GM12891 (cell line): ENCODE measurements at regions not wholly inside any gene's neighbourhood (a gene's known extent, or its start where the extent isn't known, plus 50 kb on each side); places are given as distances from the start of the nearest gene placed in this dataset.

Experiments used
- DNase-seq: peaks from one replicate; pipeline ENCODE4 v3.0.0; 2011; ENCODE audit warnings: low spot score; ENCODE audit not compliant: insufficient read length
- FAIRE-seq: peaks from 2 replicates; lab custom pipeline; 2011; peaks lifted over from hg19 to GRCh38; lab: Jason Lieb, UNC
- PAX5 ChIP-seq: IDR thresholded peaks from 2 replicates; pipeline ENCODE4 v1.6.1; 2011; ENCODE audit warnings: low read length, moderate library complexity, mild to moderate bottlenecking; ENCODE audit not compliant: insufficient read depth, severe bottlenecking
- POLR2A ChIP-seq: IDR thresholded peaks from 2 replicates; pipeline ENCODE4 v1.6.1; 2011; ENCODE audit warnings: low read depth, low read length, control low read depth
- POLR2AphosphoS5 ChIP-seq: IDR thresholded peaks from 2 replicates; pipeline ENCODE4 v1.6.1; 2011; ENCODE audit warnings: low read depth, low read length, control low read depth
- POU2F2 ChIP-seq: IDR thresholded peaks from 2 replicates; pipeline ENCODE4 v1.6.1; 2011; ENCODE audit warnings: low read depth, mild to moderate bottlenecking, control low read depth, low read length, moderate library complexity
- SPI1 ChIP-seq: IDR thresholded peaks from 2 replicates; pipeline ENCODE4 v1.6.1; 2011; ENCODE audit warnings: low read depth, low read length, control low read depth
- TAF1 ChIP-seq: IDR thresholded peaks from 2 replicates; pipeline ENCODE4 v1.6.1; 2011; ENCODE audit warnings: low read depth, low read length, control low read depth

GRCh38 chr21:38067086-38067739 is 151.0 kb upstream of the KCNJ6 start:
- DNase-seq, result no peak
- FAIRE-seq, result no peak
- TF ChIP-seq PAX5, result no peak
- no peak for TF ChIP-seq SPI1
- no peak for TF ChIP-seq POLR2A
- TF ChIP-seq POU2F2, result no peak
- no peak for TF ChIP-seq POLR2AphosphoS5
- TF ChIP-seq TAF1, result no peak

GRCh38 chr21:38072489-38072888 is 156.2 kb upstream of the KCNJ6 start:
- no peak for FAIRE-seq
- TF ChIP-seq SPI1 (no peak), POU2F2 (no peak), PAX5 (no peak), POLR2A (no peak), POLR2AphosphoS5 (no peak), TAF1 (no peak)
- no peak for DNase-seq

- FAIRE-seq (no peak), DNase-seq (no peak)
- TF ChIP-seq TAF1, result no peak
- no peak for TF ChIP-seq POU2F2
- TF ChIP-seq SPI1, result no peak
- no peak for TF ChIP-seq PAX5
- no peak for TF ChIP-seq POLR2A
- no peak for TF ChIP-seq POLR2AphosphoS5
Measured at GRCh38 chr21:38075833-38076587, 159.8 kb upstream of the KCNJ6 start.

DNA sequence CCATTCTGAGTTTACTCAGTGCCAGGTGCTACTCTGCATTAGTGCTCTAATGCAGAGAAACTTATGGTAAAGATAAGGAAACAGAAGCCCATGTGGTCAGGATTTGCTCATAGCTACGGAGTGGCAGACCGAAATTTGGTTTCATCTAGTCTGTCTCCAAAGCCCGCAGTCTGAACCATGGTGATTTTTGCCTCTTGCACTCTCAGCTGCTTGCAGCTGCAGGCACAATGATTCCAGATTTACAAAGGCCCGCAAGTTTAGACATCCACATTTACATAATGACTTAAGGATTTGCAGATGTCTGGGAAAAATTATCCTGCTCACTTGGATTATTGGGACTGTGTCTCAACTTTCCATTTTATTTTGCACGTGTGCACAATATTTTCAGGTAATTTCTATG is 161.3 kb upstream of the KCNJ6 start:
- TF ChIP-seq TAF1 (no peak), POU2F2 (no peak), SPI1 (no peak), POLR2A (no peak), POLR2AphosphoS5 (no peak), PAX5 (no peak)
- FAIRE-seq (no peak), DNase-seq (no peak)

DNA sequence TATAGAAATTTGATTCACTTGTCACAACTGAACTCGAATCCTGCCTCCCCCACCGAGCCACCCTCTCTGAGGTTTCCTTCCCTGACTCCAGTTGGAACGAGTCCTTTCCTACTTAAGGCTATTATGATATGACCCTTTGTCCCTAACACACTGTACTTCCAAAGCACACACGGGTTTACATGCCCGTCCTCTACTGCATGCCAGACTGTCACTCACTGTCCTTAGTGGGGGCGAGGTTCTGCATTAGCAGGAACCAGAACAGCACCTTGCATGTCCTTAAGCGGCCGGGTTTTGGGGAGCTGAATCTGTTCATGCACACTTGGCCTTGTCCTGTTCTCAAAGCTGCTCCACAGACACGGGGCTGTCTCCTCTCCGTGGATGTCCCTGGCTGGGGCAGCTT is 164.6 kb upstream of the KCNJ6 start:
- no peak for TF ChIP-seq SPI1
- no peak for DNase-seq
- no peak for FAIRE-seq

DNA sequence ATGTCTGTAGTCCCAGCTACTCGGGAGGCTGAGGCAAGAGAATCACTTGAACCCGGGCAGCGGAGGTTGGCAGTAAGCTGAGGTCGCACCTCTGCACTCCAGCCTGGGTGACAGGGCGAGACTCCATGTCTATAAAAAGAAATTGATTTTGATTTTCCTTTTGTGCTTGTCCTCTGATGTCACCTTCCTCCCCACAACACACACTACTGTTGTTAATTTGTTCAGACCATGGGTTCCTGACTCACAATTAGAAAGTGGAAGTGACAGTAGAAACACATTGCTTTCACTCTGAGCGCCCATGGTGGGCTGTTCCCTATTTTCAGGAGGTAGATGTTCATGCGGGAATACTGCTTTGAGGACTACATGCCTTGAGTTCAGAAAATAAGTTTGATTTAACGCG is 165.5 kb upstream of the KCNJ6 start:
- DNase-seq, result no peak
- TF ChIP-seq POLR2A (no peak), TAF1 (no peak), POLR2AphosphoS5 (no peak)
- FAIRE-seq, result no peak

GRCh38 chr21:38082936-38083485 is 166.8 kb upstream of the KCNJ6 start:
- TF ChIP-seq SPI1, result no peak
- no peak for TF ChIP-seq PAX5
- TF ChIP-seq TAF1, result no peak
- FAIRE-seq (no peak), DNase-seq (no peak)

GRCh38 chr21:38083535-38083934 is 167.3 kb upstream of the KCNJ6 start:
- DNase-seq (no peak), FAIRE-seq (no peak)
- no peak for TF ChIP-seq POLR2A
- TF ChIP-seq POU2F2, result no peak
- TF ChIP-seq TAF1, result no peak
- TF ChIP-seq POLR2AphosphoS5, result no peak
- no peak for TF ChIP-seq SPI1
- TF ChIP-seq PAX5, result no peak

DNA sequence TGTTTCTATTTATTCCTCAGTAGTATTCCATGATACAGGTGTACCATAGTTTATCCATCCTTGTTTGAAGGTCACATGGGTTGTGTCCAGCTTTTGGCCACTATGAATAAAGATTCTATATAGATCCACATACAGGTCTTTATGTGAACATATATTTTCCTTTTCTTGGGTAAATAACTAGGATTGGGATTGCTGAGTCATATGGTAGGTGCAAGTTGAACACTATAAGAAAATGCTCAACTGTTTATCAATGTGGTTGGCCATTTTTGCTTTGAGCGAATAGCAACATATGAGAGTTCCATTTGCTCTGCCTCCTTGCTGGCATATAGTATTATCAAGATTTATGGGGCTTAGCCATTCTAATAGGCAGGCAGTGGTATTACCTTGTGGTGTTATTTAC is 170.2 kb upstream of the KCNJ15 start:
- TF ChIP-seq POLR2AphosphoS5 (no peak), PAX5 (no peak), SPI1 (no peak)
- no peak for FAIRE-seq
- no peak for DNase-seq
